Erythroblast (primary cell): ENCODE measurements at regions not wholly inside any gene's neighbourhood (a gene's known extent, or its start where the extent isn't known, plus 50 kb on each side); places are given as distances from the start of the nearest gene placed in this dataset.

Experiments
- DNase-seq, 2 experiments: peaks; one replicate each; lab custom pipeline; 2025; lab: John Stamatoyannopoulos, UW
- GATA1 ChIP-seq: IDR thresholded peaks from 2 replicates; pipeline ENCODE4 v1.6.1; 2011; ENCODE audit warnings: low read depth, mild to moderate bottlenecking, control low read depth, low read length, moderate library complexity
- POLR2A ChIP-seq: IDR thresholded peaks from 2 replicates; pipeline ENCODE4 v1.6.1; 2011; ENCODE audit warnings: mild to moderate bottlenecking, low read length

DNA sequence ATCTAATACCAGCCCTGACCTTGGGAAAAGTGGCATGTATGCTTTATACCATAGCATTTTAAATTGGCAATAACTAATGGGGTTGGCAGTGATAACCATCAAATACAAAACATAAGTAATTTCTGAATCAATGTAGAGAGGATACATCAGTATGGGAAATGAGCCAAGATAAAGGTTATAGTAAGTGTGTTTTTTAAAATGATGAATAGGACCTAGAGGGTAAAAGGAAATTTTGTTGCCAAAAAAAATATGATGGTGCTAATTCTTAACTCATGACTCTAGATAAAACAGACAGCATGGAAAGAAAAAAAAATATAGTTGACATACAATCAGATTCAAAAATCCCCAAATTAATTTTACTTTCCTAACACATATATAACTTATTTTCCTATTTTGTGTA lies 75.4 kb upstream of the ROBO1 start:
- no peak for DNase-seq
- no peak for TF ChIP-seq POLR2A
- no peak for TF ChIP-seq GATA1

DNA sequence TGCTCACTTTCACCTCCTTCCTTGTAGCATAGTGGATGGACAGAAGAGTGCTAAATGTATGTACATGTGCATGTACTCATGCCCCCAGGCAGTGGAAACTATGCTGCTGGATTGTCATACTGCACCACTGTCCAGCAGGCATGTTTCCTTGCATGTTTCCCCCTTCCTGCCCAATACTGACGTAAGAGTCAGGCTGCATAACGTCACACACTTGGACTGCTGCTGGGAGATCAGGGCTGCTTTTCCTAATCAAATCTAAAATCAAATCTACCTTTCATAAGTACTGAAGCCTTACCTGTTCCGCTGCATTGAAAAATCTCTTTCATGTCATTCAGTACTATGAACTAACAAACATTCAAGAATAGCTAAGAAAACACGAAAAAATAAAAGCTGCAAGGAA lies 67.9 kb upstream of the ROBO1 start:
- TF ChIP-seq POLR2A (no peak), GATA1 (no peak)
- DNase-seq: no peak

DNA sequence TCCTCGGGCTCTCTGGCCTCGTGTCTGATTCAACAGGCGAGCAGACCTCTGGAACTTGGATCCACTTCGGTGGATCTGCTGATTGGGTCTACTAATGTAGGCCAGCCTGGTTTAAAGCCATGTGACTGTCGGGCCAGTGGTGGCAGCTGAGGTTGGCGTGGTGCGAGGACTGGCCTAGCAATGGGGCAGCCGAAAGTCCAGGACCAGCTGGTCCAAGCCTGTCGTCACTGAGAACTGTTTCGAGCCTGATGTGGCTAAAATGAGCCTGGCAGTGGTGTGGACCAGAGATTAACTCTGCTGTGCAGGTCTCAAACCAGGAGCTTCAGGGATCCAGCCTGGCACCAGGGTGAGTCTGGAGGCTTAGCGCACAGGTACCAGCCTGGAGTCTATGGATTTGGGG lies 56.4 kb upstream of the ROBO1 start:
- TF ChIP-seq POLR2A (no peak), GATA1 (no peak)

DNA sequence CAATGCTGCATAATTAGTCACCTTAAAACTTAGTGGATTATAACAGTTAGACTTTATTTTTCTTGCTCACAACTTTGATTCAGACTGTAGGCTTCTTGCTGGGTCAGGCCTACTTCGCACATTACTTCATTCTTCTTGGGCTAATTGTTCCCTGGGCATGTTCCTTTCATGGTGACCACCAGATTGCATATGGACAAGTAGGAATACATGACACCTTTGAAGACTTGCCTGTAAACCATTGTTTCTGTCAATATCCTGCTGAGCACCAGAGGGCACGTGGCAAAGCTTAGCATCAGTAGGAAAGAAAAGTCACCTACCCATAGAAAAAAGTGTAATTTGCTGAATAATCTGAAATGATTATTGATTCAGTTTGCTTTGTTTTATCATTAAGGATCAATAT lies 54.3 kb upstream of the ROBO1 start:
- no peak for TF ChIP-seq POLR2A
- TF ChIP-seq GATA1: no peak
- no peak for DNase-seq

More for the DNA sequence above, 56.4 kb upstream of the ROBO1 start:
- DNase-seq: no peak

DNA sequence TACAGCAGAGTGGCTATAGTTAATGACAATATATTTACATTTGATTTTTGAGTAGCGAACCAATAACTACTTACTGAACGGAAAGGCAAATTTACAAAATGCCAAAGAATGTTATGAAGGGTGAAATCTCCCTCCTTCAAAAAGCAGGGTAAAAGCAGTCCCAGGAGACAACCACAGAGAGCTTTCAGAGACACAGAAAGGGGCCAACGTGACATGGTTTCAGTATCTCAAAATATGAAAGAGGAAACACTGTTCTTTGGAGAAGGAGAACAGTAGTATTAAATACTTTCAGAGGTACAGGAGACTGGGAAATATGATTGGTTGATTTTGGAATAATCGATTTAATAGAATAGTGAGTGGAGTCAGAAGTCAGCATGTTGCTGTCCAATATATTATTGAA lies 52.3 kb upstream of the ROBO1 start:
- TF ChIP-seq GATA1 (no peak), POLR2A (no peak)
- no peak for DNase-seq

- TF ChIP-seq GATA1 (no peak), POLR2A (no peak)
- DNase-seq: no peak
These were observed 50.2 kb upstream of the ROBO1 start for GRCh38 chr3:79818015-79818414.
